NCI-H1694 treated with DMSO at 0.1 percent for 48 hours (cell line): ENCODE measurements at regions not wholly inside any gene's neighbourhood (a gene's known extent, or its start where the extent isn't known, plus 50 kb on each side); places are given as distances from the start of the nearest gene placed in this dataset.

Experiments used
- DNase-seq: peaks from one replicate; lab custom pipeline; 2025; lab: John Stamatoyannopoulos, UW

DNA sequence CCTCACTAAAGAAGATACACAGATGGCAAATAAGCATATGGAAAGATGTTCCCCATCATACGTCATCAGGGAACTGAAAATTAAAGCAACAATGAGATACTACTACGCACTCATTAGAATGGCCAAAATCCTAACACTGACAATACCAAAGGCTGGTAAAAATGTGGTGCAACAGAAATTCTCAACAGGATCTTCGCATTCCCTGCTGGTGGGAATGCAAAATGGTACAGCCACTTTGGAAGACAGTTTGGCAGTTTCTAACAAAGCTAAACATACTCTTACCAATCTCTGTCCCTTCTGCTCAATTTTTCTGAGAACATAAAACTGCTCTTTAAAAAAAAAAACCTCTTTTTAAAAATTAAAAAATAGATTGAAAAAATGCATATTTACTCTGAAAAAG is 300.2 kb downstream of the FBXW7 start:
- DNase-seq: no peak

DNA sequence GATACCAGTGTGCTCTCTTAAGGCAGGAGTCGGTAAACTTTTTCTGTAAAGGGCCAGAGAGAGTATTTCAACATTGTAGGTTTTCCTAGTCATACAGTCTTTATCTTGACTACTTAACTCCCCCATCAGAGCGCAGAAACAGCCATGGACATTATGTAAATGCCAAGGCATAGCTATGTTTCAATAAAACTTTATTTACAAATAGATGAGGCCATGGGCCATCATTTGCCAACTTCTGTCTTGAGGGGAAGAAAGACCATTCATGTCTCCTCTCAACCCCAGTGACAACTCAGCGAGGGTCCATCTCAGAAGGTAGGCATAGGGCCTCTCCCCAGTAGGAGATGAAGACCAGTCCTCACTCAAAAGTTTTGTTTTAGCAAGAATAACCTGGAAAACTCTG is 301.3 kb downstream of the FBXW7 start:
- DNase-seq: no peak

GRCh38 chr4:152232271-152232670 is 303.6 kb downstream of the FBXW7 start:
- DNase-seq: no peak

DNA sequence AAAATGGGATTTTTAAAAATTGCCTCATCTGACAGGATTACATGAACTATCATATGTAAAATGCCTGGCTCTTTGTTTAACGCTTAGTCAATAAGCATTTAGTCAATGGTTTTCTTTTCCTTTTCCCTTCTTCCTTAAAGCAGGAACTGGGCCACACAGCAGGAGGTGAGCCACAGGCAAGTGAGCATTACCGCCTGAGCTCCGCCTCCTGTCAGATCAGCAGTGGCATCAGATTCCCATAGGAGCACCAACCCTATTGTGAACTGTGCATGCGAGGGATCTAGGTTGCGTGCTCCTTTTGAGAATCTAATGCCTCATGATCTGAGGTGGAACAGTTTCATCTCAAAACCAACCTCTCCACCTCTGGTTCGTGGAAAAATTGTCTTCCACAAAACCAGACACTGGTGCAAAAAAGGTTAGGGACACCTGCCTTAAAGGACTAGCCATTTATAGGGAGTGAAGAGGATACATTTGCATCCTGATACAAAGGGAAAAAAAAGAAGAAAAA is 306.1 kb downstream of the FBXW7 start:
- no peak for DNase-seq

DNA sequence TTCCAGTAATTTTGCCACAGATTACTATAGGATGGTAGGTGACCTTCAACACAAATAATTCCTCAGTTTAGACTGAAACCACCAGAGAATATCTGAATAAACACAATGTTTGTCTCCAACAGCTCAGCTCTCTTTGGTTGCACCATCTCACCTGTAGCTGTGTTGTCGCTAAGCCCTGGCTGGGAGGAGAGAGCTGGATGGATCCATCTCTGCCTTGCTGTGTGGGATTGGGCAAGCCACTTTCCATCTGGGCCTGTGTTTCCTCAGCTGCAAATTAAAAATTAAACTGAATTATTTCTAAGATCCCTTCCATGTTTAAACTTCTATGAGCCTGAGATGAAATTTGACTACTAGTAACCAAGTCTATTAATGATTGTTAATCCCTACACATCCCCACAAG is 310.2 kb downstream of the FBXW7 start:
- no peak for DNase-seq

GRCh38 chr4:152224721-152225420 is 311.0 kb downstream of the FBXW7 start:
- no peak for DNase-seq

DNA sequence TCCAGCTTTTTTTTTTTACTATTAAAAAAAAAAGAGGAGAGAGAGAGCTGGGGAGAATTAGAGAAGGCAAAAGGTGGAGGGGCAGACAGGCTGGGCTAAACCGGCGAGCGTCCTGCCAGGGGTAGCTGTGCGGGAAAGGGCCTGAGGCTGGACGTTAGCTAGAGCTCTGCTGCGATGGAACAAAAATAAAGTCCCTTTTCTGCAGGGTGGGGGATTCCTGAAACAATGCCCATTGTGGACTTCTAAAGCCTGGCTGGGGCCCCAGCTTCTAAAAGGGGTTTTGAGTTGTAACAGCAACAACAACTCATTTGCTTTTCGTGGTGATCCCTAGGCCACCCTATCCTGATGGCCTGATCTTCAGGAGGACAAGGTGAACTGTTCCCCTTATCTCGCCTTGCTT is 311.7 kb downstream of the FBXW7 start:
- no peak for DNase-seq

DNA sequence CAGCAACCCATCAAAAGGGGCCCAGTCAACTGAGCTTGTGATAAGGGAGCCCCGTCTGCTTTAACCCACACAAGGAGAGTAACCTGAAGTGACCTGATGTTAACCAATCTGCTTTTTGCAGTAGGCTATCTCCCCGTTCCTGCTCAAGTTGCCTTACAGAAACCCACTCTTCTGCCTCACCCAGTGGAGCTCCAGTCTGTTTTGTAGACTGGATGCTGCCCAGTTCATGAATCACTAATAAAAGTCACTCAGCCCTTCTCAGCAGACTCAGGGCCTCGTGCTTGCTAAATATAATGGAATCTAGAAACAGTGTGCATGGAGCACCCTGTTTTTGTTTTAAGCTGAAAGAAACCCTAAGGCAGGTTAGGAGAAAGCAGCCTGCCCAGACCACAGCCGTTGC is 312.3 kb downstream of the FBXW7 start:
- no peak for DNase-seq

- DNase-seq: no peak
Observed at GRCh38 chr4:152221816-152222516, 313.9 kb downstream of the FBXW7 start.

- DNase-seq: no peak
Observed at GRCh38 chr4:152220201-152220666, 315.7 kb downstream of the FBXW7 start.

- no peak for DNase-seq
Observed at GRCh38 chr4:152218576-152218975, 317.3 kb downstream of the FBXW7 start.

DNA sequence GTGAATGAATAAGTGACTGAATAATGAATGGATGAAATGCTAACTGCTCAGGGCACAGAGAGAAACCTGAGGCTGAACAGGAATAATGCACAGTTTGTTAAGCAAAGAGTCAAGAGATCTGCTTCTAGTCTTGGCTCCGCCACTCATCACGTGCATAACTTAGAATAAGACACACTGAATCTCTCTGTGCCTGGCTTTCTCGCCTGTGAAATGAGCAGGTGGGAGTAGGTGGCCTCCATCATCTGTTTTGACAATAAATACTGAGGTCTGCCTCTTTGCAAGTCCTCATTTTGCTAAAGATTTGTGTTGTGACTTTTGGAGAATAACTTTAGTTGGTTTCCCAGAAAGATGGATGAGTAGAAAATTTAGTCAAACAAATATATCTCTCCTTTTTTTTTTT is 318.0 kb downstream of the FBXW7 start:
- DNase-seq: no peak

- no peak for DNase-seq
Observed at GRCh38 chr4:152211936-152212653, 323.8 kb downstream of the FBXW7 start.

GRCh38 chr4:152209772-152210493 is 326.0 kb downstream of the FBXW7 start:
- no peak for DNase-seq

GRCh38 chr4:152207378-152207720 is 328.5 kb downstream of the FBXW7 start:
- no peak for DNase-seq

- no peak for DNase-seq
Observed at GRCh38 chr4:152206646-152207377, 329.1 kb downstream of the FBXW7 start.

DNA sequence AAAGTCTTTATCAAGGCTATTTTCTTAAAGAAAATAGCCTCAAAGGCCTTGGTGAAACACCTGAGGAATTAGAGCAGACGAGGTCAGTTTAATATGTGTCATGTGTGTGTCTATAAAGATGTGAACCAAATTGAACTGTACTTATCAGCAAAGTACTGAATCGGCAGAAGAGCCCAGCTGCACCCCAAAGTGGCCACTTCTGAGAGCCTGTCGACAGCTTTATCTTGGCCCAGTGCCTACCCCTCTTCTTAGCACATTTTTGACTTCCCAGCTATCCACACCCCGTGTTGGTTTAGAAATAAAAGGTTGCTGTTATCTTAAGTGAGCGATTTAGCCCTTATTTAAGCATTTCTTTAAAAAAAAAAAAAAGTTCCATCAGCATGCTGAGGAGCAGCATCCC is 329.7 kb downstream of the FBXW7 start:
- DNase-seq: no peak

GRCh38 chr4:152202415-152202814 is 333.5 kb downstream of the FBXW7 start:
- DNase-seq: no peak

DNA sequence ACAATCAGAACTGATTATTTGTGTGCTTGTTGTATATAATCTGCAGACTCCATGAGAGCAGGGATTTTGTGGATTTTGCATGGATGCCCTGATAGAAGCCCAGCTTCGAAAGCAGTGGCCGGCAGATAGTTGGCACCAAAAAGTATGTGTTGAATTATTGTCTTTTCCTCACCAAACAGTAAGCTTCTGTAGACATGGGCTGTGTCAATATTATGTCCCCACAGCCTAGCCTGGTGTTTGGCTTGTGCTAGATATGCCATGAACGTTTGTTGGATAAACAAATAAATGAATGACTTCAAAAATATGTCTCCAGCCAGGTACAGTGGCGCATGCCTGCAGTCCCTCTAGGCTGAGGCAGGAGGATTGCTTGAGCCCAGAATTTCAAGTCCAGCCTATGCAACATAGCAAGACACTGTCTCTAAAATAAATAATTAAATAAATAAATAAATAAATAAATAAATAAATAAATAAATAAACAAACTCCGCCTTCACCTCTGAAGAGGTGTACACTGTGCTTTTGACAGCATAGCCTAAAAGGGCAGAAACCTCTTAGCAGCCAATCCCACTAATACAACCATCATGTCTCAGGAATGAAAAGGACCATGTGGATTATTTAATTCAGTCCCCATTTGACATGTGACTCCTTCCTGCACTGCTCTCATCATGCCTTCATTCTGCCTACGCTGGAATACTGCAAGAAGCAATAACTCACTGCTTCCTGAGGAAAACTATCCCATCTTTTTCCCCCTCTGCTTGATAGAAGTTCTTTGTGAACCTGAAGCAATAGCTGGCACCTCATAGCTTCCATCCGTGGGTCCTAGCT is 335.2 kb downstream of the FBXW7 start:
- no peak for DNase-seq

DNA sequence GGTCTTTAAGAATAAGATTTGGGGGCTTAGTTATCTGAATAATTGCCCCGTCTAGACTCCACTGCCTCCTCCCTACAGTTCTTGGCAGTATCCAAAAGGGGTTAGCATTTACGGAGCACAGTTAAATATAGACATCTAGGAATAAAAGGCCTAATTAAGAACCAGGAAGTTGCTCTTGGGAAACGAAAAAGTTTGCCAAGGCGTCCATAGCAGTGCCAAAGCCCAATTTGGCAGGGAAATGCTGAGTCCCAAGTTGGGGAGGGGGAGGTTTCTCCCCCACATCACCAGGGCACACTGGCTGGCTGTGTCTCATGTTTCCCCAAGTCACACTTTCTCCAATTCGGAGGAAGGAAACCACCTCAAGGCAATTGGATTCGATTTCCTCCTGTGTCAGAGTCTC is 338.7 kb downstream of the FBXW7 start:
- no peak for DNase-seq

DNA sequence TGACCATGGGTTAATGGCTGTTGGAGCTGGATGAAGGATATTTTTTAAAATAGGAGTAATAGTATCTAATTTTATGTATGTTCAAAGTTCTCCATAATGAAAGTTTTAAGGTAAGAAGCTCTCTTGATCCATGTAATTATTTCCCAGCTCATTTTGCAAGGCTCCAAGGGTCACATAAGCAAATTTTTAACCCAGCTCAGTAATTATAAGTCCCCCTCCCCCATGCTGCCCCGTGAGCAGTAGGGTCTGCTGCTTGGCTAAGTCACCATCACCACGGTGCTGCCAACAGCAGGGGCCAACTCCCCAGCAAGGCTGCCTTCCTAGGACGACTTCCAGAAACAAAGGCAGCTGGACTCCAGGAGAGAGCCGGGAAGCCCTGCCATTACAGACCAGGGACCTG is 340.0 kb downstream of the FBXW7 start:
- DNase-seq: no peak
